CD4-positive, alpha-beta T cell (primary cell): ENCODE measurements at regions not wholly inside any gene's neighbourhood (a gene's known extent, or its start where the extent isn't known, plus 50 kb on each side); places are given as distances from the start of the nearest gene placed in this dataset.

Experiments used
- ATAC-seq: fragments of 200-7000 bp; cut with Tn5 transposase; one replicate; pipeline ENCODE4 v1.10.0; 2022; ENCODE audit warnings: mild to moderate bottlenecking; ENCODE audit not compliant: poor library complexity
- CTCF ChIA-PET: fragments of 350-600 bp; sonication (Branson Sonifier 250); formaldehyde crosslinking; loops from one replicate; lab custom pipeline; 2021; ENCODE audit warnings: antibody characterized with exemption, inconsistent platforms; lab: Charles Lee
- POLR2A ChIA-PET: fragments of 350-600 bp; sonication (Branson Sonifier 250); formaldehyde crosslinking; loops from one replicate; lab custom pipeline; 2021; ENCODE audit warnings: antibody characterized with exemption, inconsistent platforms; lab: Charles Lee
- DNase-seq, 14 experiments: peaks; one replicate each; pipeline ENCODE4 v3.0.0-alpha.2; 2013 to 2020; ENCODE audit warnings: mixed read lengths in 2 of 14
- H3K27ac ChIP-seq, 2 donors: one replicate each; pipeline versions ENCODE4 v1.5.1 to v1.7.0; 2013; ENCODE audit warnings: low read length in 2 of 2, low read depth in 1 of 2, mild to moderate bottlenecking in 1 of 2
- H3K27me3 ChIP-seq, 2 experiments: 1 replicate in 1 of 2; 2 replicates in 1 of 2; pipeline versions ENCODE4 v1.6.1 to v1.7.0; 2013; ENCODE audit warnings: low read length in 2 of 2, control low read depth in 1 of 2, mild to moderate bottlenecking in 1 of 2, moderate library complexity in 1 of 2; ENCODE audit not compliant: insufficient read depth in 2 of 2, control insufficient read depth in 1 of 2
- H3K36me3 ChIP-seq: one replicate; pipeline ENCODE4 v1.6.1; 2013; ENCODE audit warnings: low read length, control low read depth; ENCODE audit not compliant: insufficient read depth
- H3K4me1 ChIP-seq: one replicate; pipeline ENCODE4 v1.6.1; 2013; ENCODE audit warnings: low read length, control low read depth; ENCODE audit not compliant: insufficient read depth
- H3K4me3 ChIP-seq: one replicate; pipeline ENCODE4 v1.5.1; 2013; ENCODE audit warnings: mild to moderate bottlenecking, low read length, moderate library complexity
- H3K9me3 ChIP-seq, 2 experiments: 1 replicate in 1 of 2; 2 replicates in 1 of 2; pipeline versions ENCODE4 v1.6.1 to v1.7.0; 2013; ENCODE audit warnings: low read length in 2 of 2, mild to moderate bottlenecking in 2 of 2, control low read depth in 1 of 2, moderate library complexity in 1 of 2; ENCODE audit not compliant: control insufficient read depth in 1 of 2, insufficient read depth in 1 of 2
- H3K27ac Mint-ChIP-seq: one replicate; pipeline ENCODE4 v1.8.0; 2020; ENCODE audit warnings: mixed read lengths
- H3K27me3 Mint-ChIP-seq: one replicate; pipeline ENCODE4 v1.8.0; 2021; ENCODE audit warnings: mixed read lengths
- H3K36me3 Mint-ChIP-seq: one replicate; pipeline ENCODE4 v1.8.0; 2021; ENCODE audit warnings: low read depth, mixed read lengths
- H3K4me1 Mint-ChIP-seq: one replicate; pipeline ENCODE4 v1.8.0; 2021; ENCODE audit warnings: low read depth, mixed read lengths
- H3K4me3 Mint-ChIP-seq: one replicate; pipeline ENCODE4 v1.8.0; 2020; ENCODE audit warnings: mild to moderate bottlenecking, mixed read lengths
- H3K9me3 Mint-ChIP-seq: one replicate; pipeline ENCODE4 v1.8.0; 2020; ENCODE audit warnings: mixed read lengths
- intact Hi-C, 2 experiments: fragments of 100-400 bp; cut with DNase I in 1 of 2; cut with micrococcal nuclease in 1 of 2; formaldehyde crosslinking; loops; one replicate each; pipeline versions ENCODE4 v1.15.1 to v1.9.0; 2023 to 2025; cut with DNase I, micrococcal nuclease
- TF ChIP-seq, protein P1 (sequence below): fragments of 200-600 bp; IDR thresholded peaks from one replicate; pipeline ENCODE4 v1.8.0; 2022; ENCODE audit warnings: antibody characterized with exemption, mild to moderate bottlenecking

DNA sequence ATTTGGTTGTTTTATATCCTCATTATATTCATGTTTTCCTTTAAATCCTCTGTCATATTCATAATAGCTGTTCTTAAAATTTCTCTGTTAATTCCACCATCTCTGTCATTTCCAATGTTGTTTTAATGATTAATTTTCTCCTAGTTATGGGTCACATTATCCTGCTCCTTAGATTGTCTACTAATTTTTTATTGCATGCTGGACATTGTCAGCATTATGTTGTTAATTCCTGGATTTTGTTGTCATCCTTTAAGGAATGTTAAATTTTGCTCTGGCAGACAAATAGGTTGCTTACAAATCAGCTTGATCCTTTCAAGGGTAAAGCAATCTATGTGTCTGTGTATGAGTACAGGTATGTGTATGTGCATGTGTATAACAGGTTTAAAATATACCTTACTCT is 393.8 kb upstream of the POU3F1 start:
- Mint-ChIP-seq H3K4me3 (no peak overlapping the region), H3K36me3 (no peaks in the 10 kb centered on the region), H3K27ac (no peak overlapping the region), H3K9me3 (peaks cover 7% of the 10 kb centered on the region), H3K4me1 (no peaks in the 10 kb centered on the region), H3K27me3 (peaks cover 42% of the 10 kb centered on the region)
- POLR2A ChIA-PET = no interaction called here
- Histone ChIP-seq H3K27ac (no peak overlapping the region), H3K36me3 (no peaks in the 10 kb centered on the region), H3K4me3 (no peak overlapping the region), H3K4me1 (no peaks in the 10 kb centered on the region), H3K27me3 (peaks cover 7 to 12% of the 10 kb centered on the region in 2 experiments), H3K9me3 (peaks cover 0 to 19% of the 10 kb centered on the region in 2 experiments)
- ATAC-seq (no peak), DNase-seq (no peak)
- TF ChIP-seq, protein P1, sequence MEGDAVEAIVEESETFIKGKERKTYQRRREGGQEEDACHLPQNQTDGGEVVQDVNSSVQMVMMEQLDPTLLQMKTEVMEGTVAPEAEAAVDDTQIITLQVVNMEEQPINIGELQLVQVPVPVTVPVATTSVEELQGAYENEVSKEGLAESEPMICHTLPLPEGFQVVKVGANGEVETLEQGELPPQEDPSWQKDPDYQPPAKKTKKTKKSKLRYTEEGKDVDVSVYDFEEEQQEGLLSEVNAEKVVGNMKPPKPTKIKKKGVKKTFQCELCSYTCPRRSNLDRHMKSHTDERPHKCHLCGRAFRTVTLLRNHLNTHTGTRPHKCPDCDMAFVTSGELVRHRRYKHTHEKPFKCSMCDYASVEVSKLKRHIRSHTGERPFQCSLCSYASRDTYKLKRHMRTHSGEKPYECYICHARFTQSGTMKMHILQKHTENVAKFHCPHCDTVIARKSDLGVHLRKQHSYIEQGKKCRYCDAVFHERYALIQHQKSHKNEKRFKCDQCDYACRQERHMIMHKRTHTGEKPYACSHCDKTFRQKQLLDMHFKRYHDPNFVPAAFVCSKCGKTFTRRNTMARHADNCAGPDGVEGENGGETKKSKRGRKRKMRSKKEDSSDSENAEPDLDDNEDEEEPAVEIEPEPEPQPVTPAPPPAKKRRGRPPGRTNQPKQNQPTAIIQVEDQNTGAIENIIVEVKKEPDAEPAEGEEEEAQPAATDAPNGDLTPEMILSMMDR = no peak
- CTCF ChIA-PET = no interaction called here
- intact Hi-C loops = no loop called here

DNA sequence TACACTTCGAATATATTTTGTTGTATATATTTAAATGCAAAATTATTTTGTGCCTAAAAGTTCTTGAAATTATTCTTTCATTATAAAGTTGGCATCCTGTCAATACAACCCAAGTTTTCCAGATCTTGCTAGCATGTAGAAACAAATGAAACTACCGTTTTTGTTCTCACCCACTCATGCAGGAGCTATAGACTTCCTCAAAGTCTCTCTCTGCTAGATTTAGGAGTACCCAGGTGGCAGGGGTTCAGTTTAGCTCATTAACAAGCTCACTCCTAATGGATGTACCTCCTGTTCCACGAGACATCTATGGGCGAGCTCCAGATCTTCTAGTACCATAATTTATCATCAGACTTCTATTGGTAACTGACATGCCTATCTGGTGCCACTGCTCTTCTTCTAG is 390.2 kb upstream of the POU3F1 start:
- no peak for ATAC-seq
- Mint-ChIP-seq H3K27me3 (peaks cover 26% of the 10 kb centered on the region), H3K36me3 (no peaks in the 10 kb centered on the region), H3K27ac (no peak overlapping the region), H3K9me3 (peaks cover 6% of the 10 kb centered on the region), H3K4me3 (no peak overlapping the region), H3K4me1 (no peaks in the 10 kb centered on the region)
- ChIA-PET POLR2A (no interaction called here), CTCF (no interaction called here)
- no peaks in the 10 kb centered on the region for H3K36me3 ChIP-seq
- no peaks in the 10 kb centered on the region for H3K4me1 ChIP-seq
- DNase-seq = no peak
- H3K27me3 ChIP-seq = no peaks in the 10 kb centered on the region
- peaks cover 0 to 17% of the 10 kb centered on the region in 2 experiments for H3K9me3 ChIP-seq
- intact Hi-C loops = no loop called here
- no peak overlapping the region for H3K4me3 ChIP-seq
- TF ChIP-seq, protein P1 = no peak
- H3K27ac ChIP-seq = no peak overlapping the region

DNA sequence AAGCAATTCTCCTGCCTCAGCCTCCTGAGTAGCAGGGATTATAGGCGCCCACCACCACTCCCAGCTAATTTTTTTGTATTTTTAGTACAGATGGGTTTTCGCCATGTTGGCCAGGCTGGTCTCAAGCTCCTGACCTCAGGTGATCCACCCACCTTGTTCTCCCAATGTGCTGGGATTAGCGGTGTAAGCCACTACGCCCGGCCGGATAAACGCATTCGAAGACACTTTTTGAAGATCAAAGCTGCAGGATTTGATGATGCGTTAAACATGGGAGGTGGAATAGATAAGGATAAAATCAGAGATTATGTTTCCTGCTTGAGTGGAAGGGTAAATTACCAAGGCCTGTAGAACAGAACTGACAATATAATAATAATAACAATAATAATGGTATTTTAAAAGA is 389.4 kb upstream of the POU3F1 start:
- H3K4me3 Mint-ChIP-seq = no peak overlapping the region

More for the DNA sequence above, 389.4 kb upstream of the POU3F1 start:
- ChIA-PET POLR2A (no interaction called here), CTCF (no interaction called here)
- Histone ChIP-seq H3K4me1 (no peaks in the 10 kb centered on the region), H3K27ac (no peak overlapping the region), H3K4me3 (no peak overlapping the region), H3K36me3 (no peaks in the 10 kb centered on the region), H3K27me3 (no peaks in the 10 kb centered on the region), H3K9me3 (peaks cover 0 to 9% of the 10 kb centered on the region in 2 experiments)
- Mint-ChIP-seq H3K36me3 (no peaks in the 10 kb centered on the region), H3K4me1 (no peaks in the 10 kb centered on the region), H3K27ac (no peak overlapping the region), H3K27me3 (peaks cover 25% of the 10 kb centered on the region), H3K9me3 (no peaks in the 10 kb centered on the region)
- TF ChIP-seq, protein P1 = no peak
- ATAC-seq = no peak
- intact Hi-C loops = no loop called here
- no peak for DNase-seq
